Progenitor cell of endocrine pancreas (in vitro differentiated cells): ENCODE measurements at regions not wholly inside any gene's neighbourhood (a gene's known extent, or its start where the extent isn't known, plus 50 kb on each side); places are given as distances from the start of the nearest gene placed in this dataset.

Source experiments
- DNase-seq: peaks from one replicate; pipeline ENCODE4 v3.0.0; 2021; ENCODE audit warnings: low spot score; ENCODE audit not compliant: unreplicated experiment
- H3K27ac Mint-ChIP-seq: 2 replicates; pipeline ENCODE4 v1.8.0; 2021; ENCODE audit warnings: mild to moderate bottlenecking, moderate library complexity, mixed read lengths
- H3K27me3 Mint-ChIP-seq: 2 replicates; pipeline ENCODE4 v1.8.0; 2021; ENCODE audit warnings: mixed read lengths
- H3K36me3 Mint-ChIP-seq: 2 replicates; pipeline ENCODE4 v1.8.0; 2022; ENCODE audit warnings: mixed read lengths; ENCODE audit not compliant: insufficient read depth
- H3K4me1 Mint-ChIP-seq: 2 replicates; pipeline ENCODE4 v1.8.0; 2021; ENCODE audit warnings: low read depth, mixed read lengths
- H3K4me3 Mint-ChIP-seq: 2 replicates; pipeline ENCODE4 v1.8.0; 2021; ENCODE audit warnings: low read depth, mild to moderate bottlenecking, moderate library complexity, mixed read lengths
- H3K9me3 Mint-ChIP-seq: 2 replicates; pipeline ENCODE4 v1.8.0; 2021; ENCODE audit warnings: low read depth, mixed read lengths
- TF ChIP-seq, protein P1 (sequence below): fragments of 200-600 bp; sonication (generic); IDR thresholded peaks from one replicate; pipeline ENCODE4 v1.5.0; 2021; ENCODE audit warnings: antibody characterized with exemption, mild to moderate bottlenecking; ENCODE audit not compliant: unreplicated experiment

DNA sequence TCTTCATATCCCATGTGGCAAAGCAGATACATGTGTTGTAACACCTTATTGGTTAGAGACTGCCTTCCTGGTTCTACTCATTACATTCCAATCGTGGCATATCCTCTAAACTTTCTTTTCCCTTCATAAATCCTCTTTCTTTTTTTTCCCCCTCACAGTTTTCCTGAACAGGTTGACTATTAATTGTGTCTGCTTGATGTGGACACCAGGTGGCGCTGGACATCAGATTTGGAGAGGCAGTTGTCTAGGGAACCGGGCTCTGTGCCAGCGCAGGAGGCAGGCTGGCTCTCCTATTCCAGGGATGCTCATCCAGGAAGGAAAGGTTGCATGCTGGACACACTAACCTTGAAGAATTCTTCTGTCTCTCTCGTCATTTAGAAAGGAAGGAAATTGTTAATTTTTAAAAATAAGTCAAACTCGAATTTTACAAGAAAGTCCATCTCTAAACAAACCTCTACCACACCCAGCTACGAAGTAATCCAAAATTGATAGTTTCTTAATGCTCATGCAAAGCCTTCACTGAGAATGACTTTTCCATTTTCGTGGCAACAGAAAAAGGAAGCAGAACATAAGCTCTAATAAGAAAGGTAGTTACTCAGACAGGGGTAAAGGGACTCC is 59.4 kb upstream of the ASB17 start:
- Mint-ChIP-seq H3K4me1 (no peaks in the 10 kb centered on the region), H3K36me3 (no peaks in the 10 kb centered on the region), H3K4me3 (no peak overlapping the region), H3K27ac (no peak overlapping the region), H3K27me3 (peaks cover 4% of the 10 kb centered on the region), H3K9me3 (no peaks in the 10 kb centered on the region)
- TF ChIP-seq, protein P1, sequence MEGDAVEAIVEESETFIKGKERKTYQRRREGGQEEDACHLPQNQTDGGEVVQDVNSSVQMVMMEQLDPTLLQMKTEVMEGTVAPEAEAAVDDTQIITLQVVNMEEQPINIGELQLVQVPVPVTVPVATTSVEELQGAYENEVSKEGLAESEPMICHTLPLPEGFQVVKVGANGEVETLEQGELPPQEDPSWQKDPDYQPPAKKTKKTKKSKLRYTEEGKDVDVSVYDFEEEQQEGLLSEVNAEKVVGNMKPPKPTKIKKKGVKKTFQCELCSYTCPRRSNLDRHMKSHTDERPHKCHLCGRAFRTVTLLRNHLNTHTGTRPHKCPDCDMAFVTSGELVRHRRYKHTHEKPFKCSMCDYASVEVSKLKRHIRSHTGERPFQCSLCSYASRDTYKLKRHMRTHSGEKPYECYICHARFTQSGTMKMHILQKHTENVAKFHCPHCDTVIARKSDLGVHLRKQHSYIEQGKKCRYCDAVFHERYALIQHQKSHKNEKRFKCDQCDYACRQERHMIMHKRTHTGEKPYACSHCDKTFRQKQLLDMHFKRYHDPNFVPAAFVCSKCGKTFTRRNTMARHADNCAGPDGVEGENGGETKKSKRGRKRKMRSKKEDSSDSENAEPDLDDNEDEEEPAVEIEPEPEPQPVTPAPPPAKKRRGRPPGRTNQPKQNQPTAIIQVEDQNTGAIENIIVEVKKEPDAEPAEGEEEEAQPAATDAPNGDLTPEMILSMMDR = peak; percentile 84
- peak; percentile 71 for DNase-seq

DNA sequence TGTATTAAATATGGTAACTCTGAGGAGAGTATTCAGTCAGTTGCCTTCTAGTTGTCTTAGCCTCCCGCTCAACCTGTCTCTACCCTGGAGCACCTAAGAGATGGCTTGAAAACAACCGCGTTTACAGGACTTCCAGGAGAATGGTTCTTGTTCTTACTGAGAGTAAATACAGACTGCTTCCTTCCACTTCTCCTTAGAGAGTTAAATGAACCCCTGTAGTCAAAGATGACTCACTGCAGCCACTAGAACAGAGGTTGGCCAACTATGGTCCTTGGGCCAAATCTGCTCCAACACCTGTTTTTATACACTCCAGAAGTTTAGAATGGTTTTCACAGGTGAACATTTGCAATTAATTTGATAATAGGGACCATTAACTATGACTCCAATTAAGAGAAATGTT is 60.1 kb upstream of the ASB17 start:
- DNase-seq = no peak
- H3K27me3 Mint-ChIP-seq = peaks cover 4% of the 10 kb centered on the region

DNA sequence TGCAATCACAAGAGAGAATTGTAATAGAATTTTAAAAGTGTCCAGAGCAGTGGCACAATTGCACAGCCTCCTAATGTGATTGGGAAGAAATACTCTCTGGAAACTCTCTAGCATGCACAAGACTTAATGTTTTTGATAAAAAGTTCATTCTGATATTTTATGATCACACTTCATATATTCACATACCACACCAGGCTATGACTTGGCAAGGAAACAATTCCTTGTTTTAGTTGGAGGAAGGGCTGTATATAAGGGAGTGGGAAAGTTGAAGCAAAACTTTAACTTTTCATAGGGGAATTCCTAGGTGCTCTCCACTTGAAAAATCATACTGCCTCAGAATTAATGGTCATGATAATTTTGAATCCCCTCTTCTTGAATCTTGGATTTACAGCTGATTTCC is 61.5 kb upstream of the ASB17 start:
- TF ChIP-seq, protein P1 = no peak
- H3K27ac Mint-ChIP-seq = no peak overlapping the region
- peaks cover 4% of the 10 kb centered on the region for H3K27me3 Mint-ChIP-seq
- no peaks in the 10 kb centered on the region for H3K36me3 Mint-ChIP-seq
- peaks cover 5% of the 10 kb centered on the region for H3K9me3 Mint-ChIP-seq
- no peak overlapping the region for H3K4me3 Mint-ChIP-seq
- no peaks in the 10 kb centered on the region for H3K4me1 Mint-ChIP-seq
- DNase-seq = no peak

More for the DNA sequence above, 60.1 kb upstream of the ASB17 start:
- no peaks in the 10 kb centered on the region for H3K9me3 Mint-ChIP-seq
- H3K27ac Mint-ChIP-seq = no peak overlapping the region
- H3K4me3 Mint-ChIP-seq = no peak overlapping the region
- H3K4me1 Mint-ChIP-seq = no peaks in the 10 kb centered on the region
- H3K36me3 Mint-ChIP-seq = no peaks in the 10 kb centered on the region
- TF ChIP-seq, protein P1 = no peak

DNA sequence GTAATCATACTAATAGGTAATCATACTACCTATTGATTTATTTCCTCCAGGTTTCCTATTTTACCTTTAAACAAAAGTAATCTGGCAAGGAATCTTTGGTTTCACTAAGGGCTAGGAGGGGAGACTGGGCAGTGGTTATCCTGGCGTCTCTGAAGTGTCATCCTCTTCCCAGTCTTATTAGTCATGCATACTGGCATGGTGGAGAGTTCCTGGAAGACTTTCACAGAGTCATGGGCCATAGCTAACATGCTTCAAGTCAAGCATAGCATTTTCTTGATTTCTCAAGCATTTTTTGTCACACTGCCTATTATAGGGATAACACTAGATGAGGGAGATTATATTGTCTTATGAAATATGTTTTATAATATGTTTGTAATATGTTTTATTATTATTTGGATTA is 64.0 kb upstream of the ASB17 start:
- Mint-ChIP-seq H3K4me3 (no peak overlapping the region), H3K27me3 (peaks cover 4% of the 10 kb centered on the region), H3K27ac (no peak overlapping the region), H3K9me3 (peaks cover 11% of the 10 kb centered on the region), H3K36me3 (no peaks in the 10 kb centered on the region), H3K4me1 (no peaks in the 10 kb centered on the region)
- TF ChIP-seq, protein P1 = no peak
- DNase-seq = no peak

DNA sequence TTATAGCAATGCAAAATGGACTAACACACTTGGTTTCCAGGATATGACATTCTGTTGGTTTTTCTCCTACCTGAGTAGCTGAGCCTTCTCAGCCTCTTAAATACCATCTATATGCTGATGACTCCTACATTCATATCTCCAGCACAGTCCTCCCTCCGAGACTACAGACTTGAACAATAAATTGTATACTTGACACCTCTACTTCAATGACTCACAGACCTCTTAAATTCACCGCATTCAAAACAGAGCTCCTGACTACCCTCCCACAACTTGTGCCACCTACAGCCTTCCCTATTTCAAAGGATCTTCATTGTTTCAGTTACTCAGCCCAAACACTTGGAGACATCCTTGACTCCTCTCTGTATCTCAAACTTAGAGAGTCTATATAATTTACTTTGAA is 66.8 kb upstream of the ASB17 start:
- DNase-seq = no peak
- TF ChIP-seq, protein P1 = no peak
- Mint-ChIP-seq H3K4me1 (no peaks in the 10 kb centered on the region), H3K9me3 (peaks cover 11% of the 10 kb centered on the region), H3K36me3 (no peaks in the 10 kb centered on the region), H3K27me3 (peaks cover under 1% of the 10 kb centered on the region), H3K4me3 (no peak overlapping the region), H3K27ac (no peak overlapping the region)
